GM12878 (cell line): ENCODE measurements at regions not wholly inside any gene's neighbourhood (a gene's known extent, or its start where the extent isn't known, plus 50 kb on each side); places are given as distances from the start of the nearest gene placed in this dataset.

ENCODE experiments used
- ATAC-seq: fragments of 200-7000 bp; cut with Tn5 transposase; 3 replicates; pipeline ENCODE4 v1.9.1; 2020; ENCODE audit warnings: mild to moderate bottlenecking, moderate library complexity
- BruUV-seq: library from RNA; stranded (reverse); fragments of 400-500 nt; replicated peaks from 2 replicates; lab custom pipeline; 2021; lab: Mats Ljungman, UMichigan
- CTCF ChIA-PET: fragments of 300-600 bp; sonication (Branson Sonifier 250); formaldehyde crosslinking; extraction: SDS; loops from one replicate; lab custom pipeline; 2021; ENCODE audit warnings: inconsistent platforms; lab: Yijun Ruan, JAX
- POLR2A ChIA-PET: fragments of 350-600 bp; formaldehyde crosslinking; extraction: SDS; loops from one replicate; lab custom pipeline; 2021; ENCODE audit warnings: inconsistent platforms; lab: Charles Lee
- RAD21 ChIA-PET: fragments of 300-600 bp; sonication (Branson Sonifier 250); formaldehyde crosslinking; loops from one replicate; lab custom pipeline; 2023; ENCODE audit warnings: antibody characterized with exemption; ENCODE audit not compliant: unreplicated experiment; lab: Charles Lee
- SMC1A ChIA-PET: fragments of 300-600 bp; sonication (Branson Sonifier 250); formaldehyde crosslinking; loops from one replicate; lab custom pipeline; 2023; ENCODE audit not compliant: unreplicated experiment, uncharacterized antibody; lab: Charles Lee
- DNase-seq: peaks from one replicate; pipeline ENCODE4 v3.0.0-alpha.2; 2011; ENCODE audit warnings: low read depth, low spot score
- FAIRE-seq: peaks from 3 replicates; lab custom pipeline; 2011; peaks lifted over from hg19 to GRCh38; lab: Jason Lieb, UNC
- H2AFZ ChIP-seq: 2 replicates; pipeline ENCODE4 v1.6.0; 2011; ENCODE audit warnings: low read depth, low read length, control low read depth; ENCODE audit not compliant: control insufficient read depth
- H3K27ac ChIP-seq: 2 replicates; pipeline ENCODE4 v1.5.1; 2011; ENCODE audit warnings: control low read depth; ENCODE audit not compliant: control insufficient read depth, insufficient read depth
- H3K27me3 ChIP-seq, 2 experiments: replicated peaks in 1 of 2; 2 replicates each; pipeline versions ENCODE4 v1.6.0 to v1.6.1; 2011; ENCODE audit warnings: low read length in 1 of 2; ENCODE audit not compliant: control insufficient read depth in 2 of 2, insufficient read depth in 2 of 2
- H3K36me3 ChIP-seq, 2 experiments: 2 replicates each; pipeline ENCODE4 v1.5.1; 2011; ENCODE audit warnings: low read length in 1 of 2; ENCODE audit not compliant: control insufficient read depth in 2 of 2, insufficient read depth in 2 of 2
- H3K4me1 ChIP-seq: 2 replicates; pipeline ENCODE4 v1.6.1; 2011; ENCODE audit warnings: mild to moderate bottlenecking, low read length, moderate library complexity, mixed read lengths; ENCODE audit not compliant: control insufficient read depth, insufficient read depth
- H3K4me2 ChIP-seq: 2 replicates; pipeline ENCODE4 v1.6.0; 2011; ENCODE audit warnings: control low read depth; ENCODE audit not compliant: control insufficient read depth, insufficient read depth
- H3K4me3 ChIP-seq: fragments of 200-600 bp; sonication (generic); 2 replicates; pipeline ENCODE4 v1.5.1; 2016
- H3K79me2 ChIP-seq: 2 replicates; pipeline ENCODE4 v1.6.0; 2011; ENCODE audit warnings: low read length; ENCODE audit not compliant: control insufficient read depth, insufficient read depth
- H3K9ac ChIP-seq: 2 replicates; pipeline ENCODE4 v1.8.0; 2011; ENCODE audit warnings: low read length, control low read depth, mixed read lengths; ENCODE audit not compliant: control insufficient read depth, insufficient read depth
- H3K9me3 ChIP-seq: replicated peaks from 3 replicates; pipeline ENCODE4 v1.5.1; 2011; ENCODE audit warnings: mild to moderate bottlenecking, low read length; ENCODE audit not compliant: control insufficient read depth, insufficient read depth
- H4K20me1 ChIP-seq: 2 replicates; pipeline ENCODE4 v1.6.0; 2011; ENCODE audit not compliant: control insufficient read depth, insufficient read depth
- BMI1 ChIP-seq: fragments of 450-650 bp; IDR thresholded peaks from 2 replicates; pipeline ENCODE4 v1.6.1; 2016; ENCODE audit warnings: mild to moderate bottlenecking, moderate library complexity, borderline replicate concordance
- CHD2 ChIP-seq: IDR thresholded peaks from 2 replicates; pipeline ENCODE4 v1.6.1; 2011; ENCODE audit warnings: low read depth, low read length, improper control_type of control experiment, borderline replicate concordance
- E2F8 ChIP-seq: fragments of 450-650 bp; IDR thresholded peaks from 2 replicates; pipeline ENCODE4 v1.6.1; 2018; ENCODE audit warnings: mild to moderate bottlenecking, low read depth, moderate library complexity; ENCODE audit not compliant: partially characterized antibody
- ESRRA ChIP-seq: IDR thresholded peaks from 2 replicates; pipeline ENCODE4 v1.6.1; 2012; ENCODE audit warnings: mild to moderate bottlenecking, low read length, improper control_type of control experiment
- GABPA ChIP-seq: IDR thresholded peaks from 2 replicates; pipeline ENCODE4 v1.6.1; 2014; ENCODE audit warnings: antibody characterized with exemption, low read depth, mild to moderate bottlenecking, inconsistent platforms
- MEF2B ChIP-seq: fragments of 450-650 bp; IDR thresholded peaks from 2 replicates; pipeline ENCODE4 v1.6.1; 2018; ENCODE audit warnings: mild to moderate bottlenecking, moderate library complexity; ENCODE audit not compliant: partially characterized antibody, poor library complexity, severe bottlenecking
- NR2C2 ChIP-seq: IDR thresholded peaks from 2 replicates; pipeline ENCODE4 v1.6.1; 2011; ENCODE audit warnings: borderline replicate concordance, low read depth; ENCODE audit not compliant: control insufficient read depth, insufficient read length
- POLR2A ChIP-seq: IDR thresholded peaks from 2 replicates; pipeline ENCODE4 v1.6.1; 2011; ENCODE audit warnings: low read depth, mild to moderate bottlenecking, low read length
- RFX5 ChIP-seq: IDR thresholded peaks from 2 replicates; pipeline ENCODE4 v1.6.1; 2011; ENCODE audit warnings: low read depth, low read length, improper control_type of control experiment
- SKIL ChIP-seq: fragments of 450-650 bp; IDR thresholded peaks from 2 replicates; pipeline ENCODE4 v1.6.1; 2017; ENCODE audit warnings: mild to moderate bottlenecking, low read depth, inconsistent platforms; ENCODE audit not compliant: poor library complexity, severe bottlenecking
- SREBF1 ChIP-seq: IDR thresholded peaks from 2 replicates; pipeline ENCODE4 v1.6.1; 2012; ENCODE audit warnings: mild to moderate bottlenecking, low read length
- ZNF274 ChIP-seq: IDR thresholded peaks from one replicate; pipeline ENCODE4 v1.8.0; 2011; ENCODE audit not compliant: insufficient read length, insufficient read depth
- WGBS: methylation state at CpG from one replicate; pipeline ENCODE4 v1.1.6; 2016; ENCODE audit warnings: low lambda C conversion rate; ENCODE audit not compliant: insufficient replicate concordance, insufficient coverage; ENCODE audit errors: missing lambda C conversion rate; 5-methylcytosine and 5-hydroxymethylcytosine counted together
- in situ Hi-C: fragments of 300-500 bp; cut with MboI; formaldehyde crosslinking; loops from 9 replicates; pipeline ENCODE4 v1.14.3; 2018; ENCODE audit warnings: mixed read lengths
- intact Hi-C: fragments of 100-400 bp; cut with micrococcal nuclease; formaldehyde crosslinking; loops from one replicate; pipeline ENCODE4 v1.14.2; 2022; ENCODE audit not compliant: unreplicated experiment

- Histone ChIP-seq H3K9ac (no peak overlapping the region), H2AFZ (no peak overlapping the region), H3K36me3 (no peaks in the 10 kb centered on the region), H3K27me3 (no peaks in the 10 kb centered on the region), H3K4me1 (no peaks in the 10 kb centered on the region)
- POLR2A ChIA-PET: no interaction called here
- no peak for ATAC-seq
- RAD21 ChIA-PET: no interaction called here
- no peak for FAIRE-seq
- SMC1A ChIA-PET: no interaction called here
- TF ChIP-seq RFX5 (no peak), POLR2A (no peak), GABPA (no peak), CHD2 (no peak), SKIL (no peak), NR2C2 (no peak), ESRRA (no peak), BMI1 (no peak), MEF2B (no peak), ZNF274 (no peak), SREBF1 (no peak), E2F8 (no peak)
- TF ChIP-seq, all 136 proteins: peak for 0
- in situ Hi-C loops: no loop called here
- WGBS: 6% methylated on average over 1 of the region's 1 CpG
- BruUV-seq: no TSS peak
- Histone ChIP-seq H3K27ac (no peak overlapping the region), H3K4me3 (no peak overlapping the region), H3K4me2 (no peak overlapping the region), H4K20me1 (no peaks in the 10 kb centered on the region), H3K79me2 (no peaks in the 10 kb centered on the region), H3K9me3 (no peaks in the 10 kb centered on the region)
- intact Hi-C loops: no loop called here
- DNase-seq: no peak
- CTCF ChIA-PET: no interaction called here
These were observed 689.5 kb downstream of the TMEM182 start for GRCh38 chr2:103451283-103451682.
